Caco-2 (cell line): ENCODE measurements at regions not wholly inside any gene's neighbourhood (a gene's known extent, or its start where the extent isn't known, plus 50 kb on each side); places are given as distances from the start of the nearest gene placed in this dataset.

ENCODE experiments used
- BruUV-seq: library from RNA; stranded (reverse); fragments of 400-500 nt; replicated peaks from 2 replicates; lab custom pipeline; 2021; lab: Mats Ljungman, UMichigan
- CTCF ChIA-PET: fragments of 300-600 bp; sonication (Branson Sonifier 250); formaldehyde crosslinking; loops from one replicate; lab custom pipeline; 2022; ENCODE audit warnings: antibody characterized with exemption; lab: Charles Lee
- POLR2A ChIA-PET: fragments of 300-600 bp; sonication (Branson Sonifier 250); formaldehyde crosslinking; loops from one replicate; lab custom pipeline; 2022; ENCODE audit warnings: antibody characterized with exemption; lab: Charles Lee
- DNase-seq, 2 experiments: peaks; one replicate each; pipeline versions ENCODE4 v3.0.0 to v3.0.0-alpha.2; 2020 to 2022
- H3K27me3 ChIP-seq: replicated peaks from 2 replicates; pipeline ENCODE4 v1.6.0; 2011; ENCODE audit warnings: low read length; ENCODE audit not compliant: control insufficient read depth, insufficient read depth
- H3K36me3 ChIP-seq: 2 replicates; pipeline ENCODE4 v1.5.1; 2011; ENCODE audit warnings: low read length; ENCODE audit not compliant: control insufficient read depth, insufficient read depth
- H3K4me1 ChIP-seq: fragments of 250-450 bp; sonication (Bioruptor Pico); 2 replicates; pipeline ENCODE4 v1.5.1; 2020; ENCODE audit warnings: mild to moderate bottlenecking
- H3K4me3 ChIP-seq: 2 replicates; pipeline ENCODE4 v1.5.1; 2011; ENCODE audit warnings: low read depth, mild to moderate bottlenecking, control low read depth, low read length
- H3K9me3 ChIP-seq: fragments of 250-450 bp; sonication (Bioruptor Pico); 2 replicates; pipeline ENCODE4 v1.5.1; 2020; ENCODE audit warnings: mild to moderate bottlenecking, moderate library complexity
- H3K27ac Mint-ChIP-seq: one replicate; pipeline ENCODE4 v1.8.0; 2022; ENCODE audit warnings: mixed read lengths; ENCODE audit not compliant: unreplicated experiment
- H3K27me3 Mint-ChIP-seq: one replicate; pipeline ENCODE4 v1.8.0; 2022; ENCODE audit warnings: mixed read lengths; ENCODE audit not compliant: insufficient read depth, unreplicated experiment
- H3K36me3 Mint-ChIP-seq: one replicate; pipeline ENCODE4 v1.8.0; 2022; ENCODE audit warnings: mild to moderate bottlenecking, mixed read lengths; ENCODE audit not compliant: insufficient read depth, unreplicated experiment
- H3K4me1 Mint-ChIP-seq: one replicate; pipeline ENCODE4 v1.8.0; 2022; ENCODE audit warnings: low read depth, mixed read lengths; ENCODE audit not compliant: unreplicated experiment
- H3K4me3 Mint-ChIP-seq: one replicate; pipeline ENCODE4 v1.8.0; 2022; ENCODE audit warnings: mild to moderate bottlenecking, moderate library complexity, mixed read lengths; ENCODE audit not compliant: unreplicated experiment
- H3K9me3 Mint-ChIP-seq: one replicate; pipeline ENCODE4 v1.8.0; 2022; ENCODE audit warnings: mixed read lengths; ENCODE audit not compliant: unreplicated experiment
- CTCF ChIP-seq, 2 experiments: fragments of 200-600 bp in 1 of 2; IDR thresholded peaks; 1 replicate in 1 of 2; 2 replicates in 1 of 2; pipeline versions ENCODE4 v1.5.1 to v1.8.0; 2011 to 2022; ENCODE audit warnings: antibody characterized with exemption in 1 of 2, control low read depth in 1 of 2, inconsistent platforms in 1 of 2, low read depth in 1 of 2, low read length in 1 of 2, mild to moderate bottlenecking in 1 of 2, moderate library complexity in 1 of 2; ENCODE audit not compliant: insufficient read depth in 1 of 2, severe bottlenecking in 1 of 2, unreplicated experiment in 1 of 2
- intact Hi-C: fragments of 100-400 bp; cut with micrococcal nuclease; formaldehyde crosslinking; loops from one replicate; pipeline ENCODE4 v1.10.0; 2022; ENCODE audit not compliant: unreplicated experiment

- BruUV-seq, result no TSS peak
- Histone ChIP-seq H3K4me3 (no peak overlapping the region), H3K9me3 (no peaks in the 10 kb centered on the region), H3K36me3 (no peaks in the 10 kb centered on the region), H3K27me3 (no peaks in the 10 kb centered on the region), H3K4me1 (no peaks in the 10 kb centered on the region)
- H3K4me3 Mint-ChIP-seq, result no peak overlapping the region
- no peaks in the 10 kb centered on the region for H3K36me3 Mint-ChIP-seq
- no peak for TF ChIP-seq CTCF (IDR thresholded peaks at IDR 0.05; ENCODE audit: insufficient read depth in 1 of 2, low read depth in 1 of 2, low read length in 1 of 2, severe bottlenecking in 1 of 2, unreplicated experiment in 1 of 2)
- H3K4me1 Mint-ChIP-seq, result no peaks in the 10 kb centered on the region
- H3K27me3 Mint-ChIP-seq, result no peaks in the 10 kb centered on the region
- H3K27ac Mint-ChIP-seq, result no peak overlapping the region
- intact Hi-C loops, result no loop called here
- H3K9me3 Mint-ChIP-seq, result no peaks in the 10 kb centered on the region
- CTCF ChIA-PET, result no interaction called here
- no peak for DNase-seq
- POLR2A ChIA-PET, result no interaction called here
Observed at GRCh38 chrX:97672608-97673007, 788.9 kb downstream of the RPA4 start.

DNA sequence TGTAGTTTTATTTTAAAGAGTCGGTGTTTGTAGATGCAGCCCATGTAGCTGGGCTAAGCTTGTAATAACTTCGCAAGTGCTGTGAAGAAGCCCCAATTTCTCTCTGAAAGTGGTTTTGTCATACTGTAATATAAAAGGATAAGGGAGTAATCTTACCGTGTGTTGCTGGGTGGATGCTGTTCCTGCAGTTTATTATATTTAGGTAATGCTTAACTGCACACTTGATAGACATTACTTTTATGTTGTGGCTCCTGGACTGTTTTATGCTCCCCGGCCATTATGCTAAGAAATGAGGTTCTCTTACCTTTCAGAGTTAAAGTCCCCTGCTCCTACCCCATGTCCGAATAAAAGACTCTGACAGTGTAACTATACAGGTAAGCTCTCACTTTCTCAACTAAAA lies 789.4 kb downstream of the RPA4 start:
- Histone ChIP-seq H3K4me3 (no peak overlapping the region), H3K27me3 (no peaks in the 10 kb centered on the region), H3K36me3 (no peaks in the 10 kb centered on the region), H3K9me3 (no peaks in the 10 kb centered on the region), H3K4me1 (no peaks in the 10 kb centered on the region)
- POLR2A ChIA-PET, result no interaction called here
- H3K36me3 Mint-ChIP-seq, result no peaks in the 10 kb centered on the region
- H3K27me3 Mint-ChIP-seq, result no peaks in the 10 kb centered on the region
- no peak for TF ChIP-seq CTCF (IDR thresholded peaks at IDR 0.05; ENCODE audit: insufficient read depth in 1 of 2, low read depth in 1 of 2, low read length in 1 of 2, severe bottlenecking in 1 of 2, unreplicated experiment in 1 of 2)
- H3K4me3 Mint-ChIP-seq, result no peak overlapping the region
- no peaks in the 10 kb centered on the region for H3K9me3 Mint-ChIP-seq
- no peak for DNase-seq
- H3K4me1 Mint-ChIP-seq, result no peaks in the 10 kb centered on the region
- CTCF ChIA-PET, result no interaction called here
- H3K27ac Mint-ChIP-seq, result no peak overlapping the region
- intact Hi-C loops, result no loop called here
- BruUV-seq, result no TSS peak

DNA sequence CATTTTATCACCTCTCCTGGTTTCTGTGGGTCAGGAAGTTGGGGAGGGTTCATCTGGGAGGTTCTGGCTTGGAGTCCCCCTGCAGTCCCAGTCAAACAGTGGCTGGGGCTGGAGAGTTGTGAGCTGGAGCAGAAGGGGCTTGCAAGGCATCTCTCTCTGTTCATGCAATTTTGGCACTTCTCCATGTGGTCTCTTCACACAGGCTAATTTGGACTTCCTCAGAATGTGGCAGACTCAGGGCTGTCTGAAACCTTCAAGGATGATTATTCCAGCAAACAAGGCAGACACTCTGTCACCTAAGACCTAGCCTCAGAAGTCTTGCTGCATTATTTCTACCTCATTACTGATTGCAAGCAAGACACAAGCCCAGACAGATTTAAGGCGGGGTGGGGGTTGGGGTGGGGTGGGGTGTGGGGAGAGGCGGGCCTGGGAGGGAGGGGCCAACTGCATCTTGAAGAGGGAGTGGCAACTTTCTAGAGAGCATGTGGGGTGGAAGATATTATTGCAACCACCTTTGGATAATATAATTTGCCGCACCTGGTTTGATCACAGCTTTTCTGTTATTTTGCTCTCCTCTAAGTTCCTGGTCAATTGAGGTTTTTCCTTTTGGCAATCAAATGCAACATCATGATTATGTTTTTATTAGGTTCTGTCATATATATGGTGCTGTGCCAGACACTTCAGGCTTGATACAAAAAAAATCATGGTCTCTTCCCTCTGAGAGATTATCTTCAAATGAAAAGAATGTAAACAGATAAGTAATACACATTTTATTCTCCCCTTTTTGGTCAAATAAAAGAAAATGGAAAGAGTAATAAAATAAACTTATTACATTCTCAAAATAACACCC lies 799.5 kb downstream of the RPA4 start:
- Histone ChIP-seq H3K4me3 (no peak overlapping the region), H3K27me3 (no peaks in the 10 kb centered on the region), H3K9me3 (no peaks in the 10 kb centered on the region), H3K36me3 (no peaks in the 10 kb centered on the region), H3K4me1 (no peaks in the 10 kb centered on the region)
- intact Hi-C loops, result no loop called here
- no peaks in the 10 kb centered on the region for H3K4me1 Mint-ChIP-seq
- TF ChIP-seq CTCF (IDR thresholded peaks at IDR 0.05; ENCODE audit: insufficient read depth in 1 of 2, low read depth in 1 of 2, low read length in 1 of 2, severe bottlenecking in 1 of 2, unreplicated experiment in 1 of 2), result no peak
- no TSS peak for BruUV-seq
- H3K36me3 Mint-ChIP-seq, result no peaks in the 10 kb centered on the region
- H3K9me3 Mint-ChIP-seq, result no peaks in the 10 kb centered on the region
- ChIA-PET POLR2A (no interaction called here), CTCF (no interaction called here)
- no peak overlapping the region for H3K4me3 Mint-ChIP-seq
- DNase-seq, result no peak
- H3K27ac Mint-ChIP-seq, result no peak overlapping the region
- H3K27me3 Mint-ChIP-seq, result no peaks in the 10 kb centered on the region
